Stomach smooth muscle (tissue), 2 donors: ENCODE measurements at regions not wholly inside any gene's neighbourhood (a gene's known extent, or its start where the extent isn't known, plus 50 kb on each side); places are given as distances from the start of the nearest gene placed in this dataset.
A peak's percentile ranks its signal among the peaks of the same experiment; 100 is the strongest.

Experiments used
- H3K27ac ChIP-seq: one replicate; pipeline ENCODE4 v1.7.0; 2013; ENCODE audit warnings: mild to moderate bottlenecking, low read length, inconsistent platforms
- H3K27me3 ChIP-seq, 2 donors: one replicate each; pipeline ENCODE4 v1.7.0; 2013; ENCODE audit warnings: low read length in 2 of 2; ENCODE audit not compliant: insufficient read depth in 2 of 2, control insufficient read depth in 1 of 2
- H3K36me3 ChIP-seq, 2 donors: one replicate each; pipeline ENCODE4 v1.7.0; 2013; ENCODE audit warnings: low read length in 2 of 2; ENCODE audit not compliant: control insufficient read depth in 2 of 2, insufficient read depth in 2 of 2
- H3K4me1 ChIP-seq: one replicate; pipeline ENCODE4 v1.7.0; 2013; ENCODE audit warnings: low read length; ENCODE audit not compliant: control insufficient read depth, insufficient read depth
- H3K4me3 ChIP-seq, 2 donors: one replicate each; pipeline ENCODE4 v1.7.0; 2013; ENCODE audit warnings: low read length in 2 of 2
- H3K9ac ChIP-seq, 2 donors: one replicate each; pipeline ENCODE4 v1.7.0; 2013; ENCODE audit warnings: low read length in 2 of 2, mild to moderate bottlenecking in 1 of 2
- H3K9me3 ChIP-seq, 2 donors: one replicate each; pipeline ENCODE4 v1.7.0; 2013; ENCODE audit warnings: low read length in 2 of 2; ENCODE audit not compliant: control insufficient read depth in 2 of 2
- donor health status: healthy.
- donor health status: Pancreatic carcinoma.

DNA sequence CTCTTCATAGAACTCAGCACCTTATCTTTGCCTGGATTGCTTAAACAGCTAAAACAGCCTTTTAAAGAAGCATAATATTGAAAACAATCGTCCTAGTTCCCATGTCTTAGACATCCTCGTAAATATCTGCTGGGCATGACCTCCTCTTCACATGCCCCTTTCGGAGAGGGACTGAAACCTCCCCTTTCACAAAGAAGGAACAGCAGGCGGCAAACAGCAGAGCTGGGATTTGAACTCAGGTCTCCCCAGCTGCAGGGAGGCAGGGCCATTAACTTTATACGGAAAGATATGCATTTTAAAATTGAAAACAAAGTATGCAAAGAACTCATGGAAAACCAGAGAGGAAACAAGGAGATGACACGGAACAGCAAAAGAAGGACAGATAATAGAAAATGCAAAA lies 249.9 kb downstream of the FOXL1 start:
- H3K9ac ChIP-seq, result no peak overlapping the region
- no peaks in the 10 kb centered on the region for H3K36me3 ChIP-seq
- H3K4me1 ChIP-seq, result no peaks in the 10 kb centered on the region
- no peaks in the 10 kb centered on the region for H3K9me3 ChIP-seq
- H3K27me3 ChIP-seq, result peaks cover 24 to 36% of the 10 kb centered on the region in 2 donors
- no peak overlapping the region for H3K4me3 ChIP-seq
- no peak overlapping the region for H3K27ac ChIP-seq

- no peak overlapping the region for H3K9ac ChIP-seq
- no peak overlapping the region for H3K27ac ChIP-seq
- H3K9me3 ChIP-seq, result no peaks in the 10 kb centered on the region
- H3K27me3 ChIP-seq, result peaks cover 24 to 36% of the 10 kb centered on the region in 2 donors
- H3K4me3 ChIP-seq, result no peak overlapping the region
- no peaks in the 10 kb centered on the region for H3K4me1 ChIP-seq
- no peaks in the 10 kb centered on the region for H3K36me3 ChIP-seq
Measured at GRCh38 chr16:86828653-86829052, 250.3 kb downstream of the FOXL1 start.

- Histone ChIP-seq H3K4me3 (no peak overlapping the region), H3K36me3 (no peaks in the 10 kb centered on the region), H3K27ac (no peak overlapping the region), H3K9ac (no peak overlapping the region), H3K9me3 (no peaks in the 10 kb centered on the region), H3K4me1 (no peaks in the 10 kb centered on the region), H3K27me3 (peaks cover 17 to 18% of the 10 kb centered on the region in 2 donors)
Measured at GRCh38 chr16:86831366-86831765, 253.0 kb downstream of the FOXL1 start.

DNA sequence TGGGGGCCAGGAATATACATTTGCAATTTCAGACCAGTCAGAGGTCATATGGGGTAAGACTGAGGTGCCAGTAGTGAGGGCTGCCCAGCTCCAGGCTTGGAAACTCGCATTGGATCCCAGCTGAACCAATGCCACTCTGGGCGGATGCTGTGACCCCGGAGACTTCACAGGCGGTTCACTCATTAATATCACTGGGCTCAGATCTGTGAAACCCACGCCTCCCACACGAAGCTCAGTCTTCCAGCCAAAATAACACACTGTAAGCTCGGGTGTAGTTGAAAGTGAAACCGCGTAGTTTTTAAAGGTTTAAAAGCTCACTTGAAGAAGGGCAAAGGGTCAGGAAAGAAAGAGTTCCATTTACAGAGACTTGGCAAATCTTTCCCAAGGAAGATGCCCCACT lies 254.8 kb downstream of the FOXL1 start:
- peak overlapping the region in 1 of 2 donors; percentile 35 for H3K4me3 ChIP-seq

GRCh38 chr16:86834451-86835035 lies 256.2 kb downstream of the FOXL1 start:
- Histone ChIP-seq H3K27me3 (peaks cover 0 to 4% of the 10 kb centered on the region in 2 donors), H3K36me3 (no peaks in the 10 kb centered on the region), H3K27ac (no peak overlapping the region), H3K4me1 (no peaks in the 10 kb centered on the region), H3K9ac (no peak overlapping the region), H3K9me3 (peaks cover 0 to 4% of the 10 kb centered on the region in 2 donors), H3K4me3 (no peak overlapping the region)

More for the DNA sequence above, 254.8 kb downstream of the FOXL1 start:
- Histone ChIP-seq H3K9ac (no peak overlapping the region), H3K9me3 (peaks cover 0 to 2% of the 10 kb centered on the region in 2 donors), H3K36me3 (no peaks in the 10 kb centered on the region), H3K4me1 (no peaks in the 10 kb centered on the region), H3K27ac (no peak overlapping the region), H3K27me3 (peaks cover 2 to 6% of the 10 kb centered on the region in 2 donors)

- Histone ChIP-seq H3K27ac (no peak overlapping the region), H3K9me3 (peaks cover 0 to 4% of the 10 kb centered on the region in 2 donors), H3K36me3 (no peaks in the 10 kb centered on the region), H3K4me1 (no peaks in the 10 kb centered on the region), H3K9ac (no peak overlapping the region), H3K4me3 (no peak overlapping the region), H3K27me3 (no peaks in the 10 kb centered on the region)
Measured at GRCh38 chr16:86835982-86836381, 257.6 kb downstream of the FOXL1 start.

GRCh38 chr16:86836503-86837129 lies 258.3 kb downstream of the FOXL1 start:
- H3K27me3 ChIP-seq, result no peaks in the 10 kb centered on the region
- H3K9ac ChIP-seq, result no peak overlapping the region
- peaks cover 0 to 4% of the 10 kb centered on the region in 2 donors for H3K9me3 ChIP-seq
- no peaks in the 10 kb centered on the region for H3K36me3 ChIP-seq
- H3K27ac ChIP-seq, result no peak overlapping the region
- no peak overlapping the region for H3K4me3 ChIP-seq
- no peaks in the 10 kb centered on the region for H3K4me1 ChIP-seq

GRCh38 chr16:86843812-86844211 lies 265.5 kb downstream of the FOXL1 start:
- no peaks in the 10 kb centered on the region for H3K9me3 ChIP-seq
- no peak overlapping the region for H3K4me3 ChIP-seq
- H3K4me1 ChIP-seq, result no peaks in the 10 kb centered on the region
- no peak overlapping the region for H3K27ac ChIP-seq
- peaks cover 0 to 6% of the 10 kb centered on the region in 2 donors for H3K27me3 ChIP-seq
- H3K36me3 ChIP-seq, result no peaks in the 10 kb centered on the region
- H3K9ac ChIP-seq, result no peak overlapping the region

DNA sequence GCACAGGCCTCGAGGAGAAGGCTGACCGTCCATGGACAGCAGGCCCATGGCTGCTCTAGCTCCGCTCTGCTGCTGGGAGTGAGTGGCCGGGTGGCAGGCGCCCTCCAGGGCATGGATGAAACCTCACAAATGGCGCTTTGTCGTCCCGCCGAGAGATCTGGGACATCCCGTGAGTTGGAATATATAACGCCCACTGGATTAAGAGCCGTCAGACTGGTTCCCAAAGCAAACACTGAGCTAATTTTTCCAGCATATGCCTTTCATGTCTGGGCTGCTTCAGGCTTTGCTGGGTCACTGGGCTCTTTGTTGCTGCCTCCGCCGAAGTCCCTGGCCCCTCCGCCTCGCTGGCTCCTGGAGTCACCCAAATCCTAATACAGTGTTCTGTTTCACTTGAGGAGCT lies 266.3 kb downstream of the FOXL1 start:
- H3K9me3 ChIP-seq, result no peaks in the 10 kb centered on the region
- no peaks in the 10 kb centered on the region for H3K36me3 ChIP-seq
- no peaks in the 10 kb centered on the region for H3K4me1 ChIP-seq
- no peak overlapping the region for H3K9ac ChIP-seq
- peaks cover 0 to 6% of the 10 kb centered on the region in 2 donors for H3K27me3 ChIP-seq
- H3K4me3 ChIP-seq, result no peak overlapping the region
- no peak overlapping the region for H3K27ac ChIP-seq

DNA sequence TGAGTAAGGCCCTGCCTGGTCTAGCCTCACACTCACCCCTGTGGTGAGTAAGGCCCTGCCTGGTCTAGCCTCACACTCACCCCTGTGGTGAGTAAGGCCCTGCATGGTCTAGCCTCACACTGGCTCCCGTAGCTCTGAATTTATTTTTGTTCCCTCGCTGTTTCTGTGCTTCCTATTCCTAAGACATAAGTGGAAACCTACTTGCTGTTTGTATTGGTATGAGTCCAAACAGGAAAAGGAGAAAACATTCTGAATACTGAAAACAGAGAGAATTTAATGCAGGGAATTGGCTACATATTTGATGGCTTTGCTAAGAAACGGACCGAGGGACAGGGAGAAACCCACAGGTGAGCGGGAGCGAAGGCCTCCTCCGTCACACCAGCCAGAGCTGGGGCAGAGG lies 267.8 kb downstream of the FOXL1 start:
- H3K36me3 ChIP-seq, result no peaks in the 10 kb centered on the region
- no peak overlapping the region for H3K9ac ChIP-seq
- H3K4me1 ChIP-seq, result no peaks in the 10 kb centered on the region
- no peaks in the 10 kb centered on the region for H3K9me3 ChIP-seq
- no peak overlapping the region for H3K4me3 ChIP-seq
- no peak overlapping the region for H3K27ac ChIP-seq
- peaks cover 0 to 6% of the 10 kb centered on the region in 2 donors for H3K27me3 ChIP-seq

- Histone ChIP-seq H3K4me1 (no peaks in the 10 kb centered on the region), H3K27me3 (peaks cover 0 to 6% of the 10 kb centered on the region in 2 donors), H3K27ac (no peak overlapping the region), H3K9ac (no peak overlapping the region), H3K36me3 (no peaks in the 10 kb centered on the region), H3K9me3 (no peaks in the 10 kb centered on the region), H3K4me3 (no peak overlapping the region)
Measured at GRCh38 chr16:86848821-86849220, 270.5 kb downstream of the FOXL1 start.
